Glutamatergic neuron (in vitro differentiated cells): ENCODE measurements at regions not wholly inside any gene's neighbourhood (a gene's known extent, or its start where the extent isn't known, plus 50 kb on each side); places are given as distances from the start of the nearest gene placed in this dataset.
"Not testable (repeated sequence)": the region's sequence is repeated elsewhere in the genome, so short reads cannot be mapped to it uniquely, and the experiment has no call there.

Experiments used
- DNase-seq: peaks from one replicate; pipeline ENCODE4 v3.0.0; 2022
- H3K27ac Mint-ChIP-seq: one replicate; pipeline ENCODE4 v1.8.0; 2020; ENCODE audit warnings: mild to moderate bottlenecking, mixed read lengths, inconsistent platforms; ENCODE audit not compliant: unreplicated experiment
- H3K27me3 Mint-ChIP-seq: one replicate; pipeline ENCODE4 v1.8.0; 2020; ENCODE audit warnings: mild to moderate bottlenecking, moderate library complexity, mixed read lengths, inconsistent platforms; ENCODE audit not compliant: unreplicated experiment
- H3K36me3 Mint-ChIP-seq: one replicate; pipeline ENCODE4 v1.8.0; 2020; ENCODE audit warnings: mild to moderate bottlenecking, mixed read lengths, inconsistent platforms; ENCODE audit not compliant: unreplicated experiment
- H3K4me1 Mint-ChIP-seq: one replicate; pipeline ENCODE4 v1.8.0; 2020; ENCODE audit warnings: mild to moderate bottlenecking, low read depth, mixed read lengths, inconsistent platforms; ENCODE audit not compliant: unreplicated experiment
- H3K4me3 Mint-ChIP-seq: one replicate; pipeline ENCODE4 v1.8.0; 2020; ENCODE audit warnings: mild to moderate bottlenecking, mixed read lengths, inconsistent platforms; ENCODE audit not compliant: unreplicated experiment
- H3K9me3 Mint-ChIP-seq: one replicate; pipeline ENCODE4 v1.8.0; 2020; ENCODE audit warnings: mild to moderate bottlenecking, moderate library complexity, mixed read lengths, inconsistent platforms; ENCODE audit not compliant: unreplicated experiment
- CTCF ChIP-seq: fragments of 200-600 bp; sonication (generic); IDR thresholded peaks from one replicate; pipeline ENCODE4 v1.5.0; 2021; ENCODE audit not compliant: partially characterized antibody, unreplicated experiment

GRCh38 chrX:63581906-63582305, 203.1 kb downstream of the ARHGEF9 start:
- Mint-ChIP-seq H3K4me1 (no peaks in the 10 kb centered on the region), H3K36me3 (no peaks in the 10 kb centered on the region), H3K4me3 (no peak overlapping the region), H3K27me3 (no peaks in the 10 kb centered on the region), H3K9me3 (peaks cover 1% of the 10 kb centered on the region), H3K27ac (no peak overlapping the region)
- no peak for TF ChIP-seq CTCF
- no peak for DNase-seq

GRCh38 chrX:63581398-63581797, 203.6 kb downstream of the ARHGEF9 start:
- DNase-seq: no peak
- Mint-ChIP-seq H3K4me1 (no peaks in the 10 kb centered on the region), H3K9me3 (peaks cover 1% of the 10 kb centered on the region), H3K36me3 (no peaks in the 10 kb centered on the region), H3K27ac (no peak overlapping the region), H3K4me3 (no peak overlapping the region), H3K27me3 (no peaks in the 10 kb centered on the region)
- TF ChIP-seq CTCF: no peak

DNA sequence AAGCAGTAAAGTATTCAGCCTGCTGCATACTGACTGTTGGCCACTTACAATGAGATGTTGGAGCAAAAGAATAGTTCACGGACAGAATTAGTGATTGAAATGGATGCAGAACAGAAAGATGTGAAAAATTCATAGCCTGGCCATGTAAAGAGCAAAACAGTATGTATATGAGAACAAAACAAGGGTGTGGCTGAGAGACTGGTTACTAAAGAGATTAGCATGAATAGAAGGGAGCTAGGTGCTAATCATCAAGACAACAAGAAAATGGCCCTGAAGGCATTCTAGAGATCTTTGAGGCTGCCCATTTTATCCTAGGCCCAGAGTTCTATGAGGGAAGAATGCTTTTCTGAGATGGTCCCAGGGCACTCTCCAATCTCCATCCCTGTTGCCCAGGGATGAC, 208.5 kb downstream of the ARHGEF9 start:
- no peak for DNase-seq
- Mint-ChIP-seq H3K27me3 (no peaks in the 10 kb centered on the region), H3K4me3 (no peak overlapping the region), H3K4me1 (no peaks in the 10 kb centered on the region), H3K36me3 (no peaks in the 10 kb centered on the region), H3K9me3 (peaks cover 1% of the 10 kb centered on the region), H3K27ac (no peak overlapping the region)
- TF ChIP-seq CTCF: no peak

- H3K4me1 Mint-ChIP-seq, H3K27me3 Mint-ChIP-seq, H3K27ac Mint-ChIP-seq, H3K9me3 Mint-ChIP-seq, H3K4me3 Mint-ChIP-seq, H3K36me3 Mint-ChIP-seq, DNase-seq: not testable (repeated sequence)
Observed at GRCh38 chrX:63575700-63576099, 209.3 kb downstream of the ARHGEF9 start.

GRCh38 chrX:63566856-63567255, 215.7 kb upstream of the SPIN4 start:
- no peaks in the 10 kb centered on the region for H3K4me1 Mint-ChIP-seq
- no peak overlapping the region for H3K27ac Mint-ChIP-seq
- H3K27me3 Mint-ChIP-seq: no peaks in the 10 kb centered on the region
- no peak overlapping the region for H3K4me3 Mint-ChIP-seq
- H3K36me3 Mint-ChIP-seq: no peaks in the 10 kb centered on the region
- no peak for DNase-seq
- no peak for TF ChIP-seq CTCF
- peaks cover 1% of the 10 kb centered on the region for H3K9me3 Mint-ChIP-seq

GRCh38 chrX:63561425-63561824, 210.3 kb upstream of the SPIN4 start:
- no peaks in the 10 kb centered on the region for H3K36me3 Mint-ChIP-seq
- H3K27me3 Mint-ChIP-seq: peaks cover 3% of the 10 kb centered on the region
- DNase-seq: no peak
- no peaks in the 10 kb centered on the region for H3K4me1 Mint-ChIP-seq
- no peak for TF ChIP-seq CTCF
- peak overlapping the region; percentile 59 for H3K27ac Mint-ChIP-seq
- no peaks in the 10 kb centered on the region for H3K9me3 Mint-ChIP-seq
- H3K4me3 Mint-ChIP-seq: peak overlapping the region; percentile 79
